ENCODE measurements at regions not wholly inside any gene's neighbourhood (a gene's known extent, or its start where the extent isn't known, plus 50 kb on each side); places are given as distances from the start of the nearest gene placed in this dataset.

DNA sequence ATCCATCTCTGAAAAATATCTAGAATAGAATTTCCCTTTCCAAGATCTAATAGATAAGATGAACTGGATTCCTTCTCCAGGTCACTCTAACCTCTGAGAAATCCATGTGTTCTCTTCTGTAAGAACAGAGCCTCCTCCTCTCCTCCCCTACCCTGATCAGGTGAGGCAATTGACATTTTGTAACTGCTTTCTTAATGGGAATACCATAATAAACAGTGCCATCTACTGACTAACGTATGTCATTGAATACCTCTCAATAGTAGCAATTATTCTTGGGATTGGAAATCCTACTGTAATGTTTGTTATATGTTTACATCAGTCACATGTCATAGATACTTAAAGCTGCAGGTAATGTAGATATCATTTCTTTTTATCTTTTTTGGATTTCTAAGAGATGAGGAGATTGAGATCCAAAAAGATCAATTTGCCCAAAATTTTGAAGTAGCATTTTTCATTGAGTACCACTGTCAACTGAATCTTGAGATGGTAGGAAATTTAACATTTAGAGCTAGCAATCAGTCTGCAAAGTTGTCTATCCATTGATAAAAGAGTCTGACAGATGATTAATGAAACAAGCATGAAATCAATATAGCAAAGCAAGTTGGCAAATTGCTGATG, 365.8 kb upstream of the HSF2 start:
- DNase-seq (ENCODE audit: extremely low read depth in 1 of 4, low spot score in 3 of 4) (peak; percentile 14 to 27 (median 16)), ATAC-seq (peak; percentile 59; the same call in 2 of the 3 replicates)
- no peak overlapping the region for H3K27ac ChIP-seq (ENCODE audit: extremely low read depth, low read depth, low read length)
- TF ChIP-seq GATAD2B (IDR thresholded peaks at IDR 0.05; ENCODE audit: borderline replicate concordance) (no peak), PHTF2 (CRISPR knock-in tag; IDR thresholded peaks at IDR 0.05) (no peak), MEIS2 (IDR thresholded peaks at IDR 0.05; ENCODE audit: partially characterized antibody) (no peak), ZKSCAN3 (CRISPR knock-in tag; IDR thresholded peaks at IDR 0.05) (no peak), SRSF9 (IDR thresholded peaks at IDR 0.05; ENCODE audit: borderline replicate concordance, low read depth, low read length) (no peak), FIP1L1 (IDR thresholded peaks at IDR 0.05; ENCODE audit: low read depth, low read length, poor library complexity, severe bottlenecking) (no peak), RAD21 (CRISPR knock-in tag; conservative IDR thresholded peaks at IDR 0.05 in 1 of 2, IDR thresholded peaks at IDR 0.05 in 1 of 2) (peak; percentile 55 to 68), TEAD2 (tag; IDR thresholded peaks at IDR 0.05) (no peak), SMAD4 (CRISPR knock-in tag; conservative IDR thresholded peaks at IDR 0.05) (no peak), CEBPB (tag; IDR thresholded peaks at IDR 0.05) (0 out of 2 replicates have a peak, but pooled peaks have one; percentile 16), ZNF134 (CRISPR knock-in tag; conservative IDR thresholded peaks at IDR 0.05) (peak; percentile 58; the same call in 1 of the 2 replicates), ZNF408 (CRISPR knock-in tag; IDR thresholded peaks at IDR 0.05; ENCODE audit: low read depth) (no peak)
- TF ChIP-seq, protein P1, sequence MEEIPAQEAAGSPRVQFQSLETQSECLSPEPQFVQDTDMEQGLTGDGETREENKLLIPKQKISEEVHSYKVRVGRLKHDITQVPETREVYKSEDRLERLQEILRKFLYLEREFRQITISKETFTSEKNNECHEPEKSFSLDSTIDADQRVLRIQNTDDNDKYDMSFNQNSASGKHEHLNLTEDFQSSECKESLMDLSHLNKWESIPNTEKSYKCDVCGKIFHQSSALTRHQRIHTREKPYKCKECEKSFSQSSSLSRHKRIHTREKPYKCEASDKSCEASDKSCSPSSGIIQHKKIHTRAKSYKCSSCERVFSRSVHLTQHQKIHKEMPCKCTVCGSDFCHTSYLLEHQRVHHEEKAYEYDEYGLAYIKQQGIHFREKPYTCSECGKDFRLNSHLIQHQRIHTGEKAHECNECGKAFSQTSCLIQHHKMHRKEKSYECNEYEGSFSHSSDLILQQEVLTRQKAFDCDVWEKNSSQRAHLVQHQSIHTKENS (CRISPR knock-in tag; IDR thresholded peaks at IDR 0.05): no peak
- TF ChIP-seq, protein P2, sequence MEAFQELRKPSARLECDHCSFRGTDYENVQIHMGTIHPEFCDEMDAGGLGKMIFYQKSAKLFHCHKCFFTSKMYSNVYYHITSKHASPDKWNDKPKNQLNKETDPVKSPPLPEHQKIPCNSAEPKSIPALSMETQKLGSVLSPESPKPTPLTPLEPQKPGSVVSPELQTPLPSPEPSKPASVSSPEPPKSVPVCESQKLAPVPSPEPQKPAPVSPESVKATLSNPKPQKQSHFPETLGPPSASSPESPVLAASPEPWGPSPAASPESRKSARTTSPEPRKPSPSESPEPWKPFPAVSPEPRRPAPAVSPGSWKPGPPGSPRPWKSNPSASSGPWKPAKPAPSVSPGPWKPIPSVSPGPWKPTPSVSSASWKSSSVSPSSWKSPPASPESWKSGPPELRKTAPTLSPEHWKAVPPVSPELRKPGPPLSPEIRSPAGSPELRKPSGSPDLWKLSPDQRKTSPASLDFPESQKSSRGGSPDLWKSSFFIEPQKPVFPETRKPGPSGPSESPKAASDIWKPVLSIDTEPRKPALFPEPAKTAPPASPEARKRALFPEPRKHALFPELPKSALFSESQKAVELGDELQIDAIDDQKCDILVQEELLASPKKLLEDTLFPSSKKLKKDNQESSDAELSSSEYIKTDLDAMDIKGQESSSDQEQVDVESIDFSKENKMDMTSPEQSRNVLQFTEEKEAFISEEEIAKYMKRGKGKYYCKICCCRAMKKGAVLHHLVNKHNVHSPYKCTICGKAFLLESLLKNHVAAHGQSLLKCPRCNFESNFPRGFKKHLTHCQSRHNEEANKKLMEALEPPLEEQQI (IDR thresholded peaks at IDR 0.05): no peak
- TF ChIP-seq, protein P3, sequence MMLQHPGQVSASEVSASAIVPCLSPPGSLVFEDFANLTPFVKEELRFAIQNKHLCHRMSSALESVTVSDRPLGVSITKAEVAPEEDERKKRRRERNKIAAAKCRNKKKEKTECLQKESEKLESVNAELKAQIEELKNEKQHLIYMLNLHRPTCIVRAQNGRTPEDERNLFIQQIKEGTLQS (IDR thresholded peaks at IDR 0.05): no peak
- TF ChIP-seq, protein P3 (CRISPR knock-in tag; conservative IDR thresholded peaks at IDR 0.05): no peak

More for the DNA sequence above, 365.8 kb upstream of the HSF2 start:
- intact Hi-C loops (cut with micrococcal nuclease): loop anchor here (1.0 to 5.0 kb wide), 2 partner anchors 603 to 976 kb away; no protein-coding TSS in a partner anchor
- WGBS (ENCODE audit: insufficient coverage, low coverage, missing lambda C conversion rate): 5% methylated on average over 1 of the region's 1 CpG
- Histone ChIP-seq H3K9me1 (ENCODE audit: control insufficient read depth, insufficient read depth, low read length) (no peaks in the 10 kb centered on the region), H3K27me3 (ENCODE audit: control insufficient read depth in 2 of 2, insufficient read depth in 2 of 2, low read length in 2 of 2) (no peaks in the 10 kb centered on the region), H3K4me1 (replicated peaks in 1 of 2; ENCODE audit: control insufficient read depth in 2 of 2, insufficient read depth in 2 of 2, low read length in 2 of 2) (no peaks in the 10 kb centered on the region), H4K20me1 (replicated peaks; ENCODE audit: control insufficient read depth, insufficient read depth, low read length) (no peaks in the 10 kb centered on the region), H3K4me2 (ENCODE audit: insufficient read depth, low read length) (no peak overlapping the region), H3K9me3 (replicated peaks; ENCODE audit: control insufficient read depth, insufficient read depth, low read depth, low read length) (no peaks in the 10 kb centered on the region; the same call in 1 of the 2 replicates), H3K9ac (ENCODE audit: insufficient read depth in 1 of 2, low read depth in 2 of 2, low read length in 2 of 2) (no peak overlapping the region), H2AFZ (ENCODE audit: low read depth, low read length) (no peak overlapping the region), H3K4me3 (no peak overlapping the region), H3K36me3 (ENCODE audit: control insufficient read depth, insufficient read depth, low read length) (no peaks in the 10 kb centered on the region), H3K79me2 (ENCODE audit: control insufficient read depth, insufficient read depth, low read length) (no peaks in the 10 kb centered on the region)
- in situ Hi-C loops (cut with MboI): no loop called here
- no peak for FAIRE-seq
- no TSS peak for BruUV-seq (replicated peaks)
- ChIA-PET POLR2A (no interaction called here), CTCF (ENCODE audit: low intra/inter-chr PET ratio) (interaction anchor here (0.9 to 1.2 kb wide), 2 partner anchors 604 to 978 kb away, joined by 3 to 5 read pairs; no protein-coding TSS in a partner anchor)

All from K562 (cell line).